Osteocyte (in vitro differentiated cells): ENCODE measurements at regions not wholly inside any gene's neighbourhood (a gene's known extent, or its start where the extent isn't known, plus 50 kb on each side); places are given as distances from the start of the nearest gene placed in this dataset.

Experiments used
- DNase-seq: peaks from one replicate; pipeline ENCODE4 v3.0.0; 2021; ENCODE audit warnings: mixed read lengths; ENCODE audit not compliant: unreplicated experiment; ENCODE audit errors: extremely low spot score
- H3K27ac Mint-ChIP-seq: one replicate; pipeline ENCODE4 v1.8.0; 2021; ENCODE audit warnings: mild to moderate bottlenecking, mixed read lengths; ENCODE audit not compliant: unreplicated experiment
- H3K27me3 Mint-ChIP-seq: one replicate; pipeline ENCODE4 v1.8.0; 2021; ENCODE audit warnings: mixed read lengths; ENCODE audit not compliant: unreplicated experiment
- H3K36me3 Mint-ChIP-seq: one replicate; pipeline ENCODE4 v1.8.0; 2021; ENCODE audit warnings: mixed read lengths; ENCODE audit not compliant: unreplicated experiment
- H3K4me1 Mint-ChIP-seq: one replicate; pipeline ENCODE4 v1.8.0; 2021; ENCODE audit warnings: mixed read lengths; ENCODE audit not compliant: unreplicated experiment
- H3K4me3 Mint-ChIP-seq: one replicate; pipeline ENCODE4 v1.8.0; 2021; ENCODE audit warnings: mild to moderate bottlenecking, moderate library complexity, mixed read lengths; ENCODE audit not compliant: unreplicated experiment
- H3K9me3 Mint-ChIP-seq: one replicate; pipeline ENCODE4 v1.8.0; 2021; ENCODE audit warnings: mixed read lengths; ENCODE audit not compliant: unreplicated experiment
- CTCF ChIP-seq: fragments of 200-600 bp; sonication (generic); IDR thresholded peaks from 2 replicates; pipeline ENCODE4 v1.5.0; 2021; ENCODE audit warnings: antibody characterized with exemption, mild to moderate bottlenecking, moderate library complexity

- Mint-ChIP-seq H3K27me3 (peaks cover 49% of the 10 kb centered on the region), H3K27ac (no peak overlapping the region), H3K4me3 (no peak overlapping the region), H3K9me3 (no peaks in the 10 kb centered on the region), H3K36me3 (no peaks in the 10 kb centered on the region), H3K4me1 (peaks cover 20% of the 10 kb centered on the region)
- no peak for DNase-seq
- no peak for TF ChIP-seq CTCF
Measured at GRCh38 chr3:194775731-194776130, 90.0 kb downstream of the FAM43A start.

GRCh38 chr3:194777729-194778128 is 92.0 kb downstream of the FAM43A start:
- peaks cover 23% of the 10 kb centered on the region for H3K4me1 Mint-ChIP-seq
- no peak overlapping the region for H3K27ac Mint-ChIP-seq
- no peak for TF ChIP-seq CTCF
- no peak for DNase-seq
- H3K27me3 Mint-ChIP-seq = peaks cover 40% of the 10 kb centered on the region
- no peaks in the 10 kb centered on the region for H3K36me3 Mint-ChIP-seq
- no peaks in the 10 kb centered on the region for H3K9me3 Mint-ChIP-seq
- H3K4me3 Mint-ChIP-seq = no peak overlapping the region

GRCh38 chr3:194779729-194780224 is 94.1 kb downstream of the FAM43A start:
- DNase-seq = peak; percentile 60
- Mint-ChIP-seq H3K4me3 (no peak overlapping the region), H3K27ac (no peak overlapping the region), H3K4me1 (peaks cover 27% of the 10 kb centered on the region), H3K27me3 (peaks cover 29% of the 10 kb centered on the region), H3K36me3 (no peaks in the 10 kb centered on the region), H3K9me3 (no peaks in the 10 kb centered on the region)
- no peak for TF ChIP-seq CTCF

- no peak for DNase-seq
- H3K9me3 Mint-ChIP-seq = no peaks in the 10 kb centered on the region
- H3K4me1 Mint-ChIP-seq = peaks cover 27% of the 10 kb centered on the region
- H3K27ac Mint-ChIP-seq = no peak overlapping the region
- no peaks in the 10 kb centered on the region for H3K36me3 Mint-ChIP-seq
- no peak for TF ChIP-seq CTCF
- no peak overlapping the region for H3K4me3 Mint-ChIP-seq
- H3K27me3 Mint-ChIP-seq = peaks cover 22% of the 10 kb centered on the region
Measured at GRCh38 chr3:194780706-194781105, 95.0 kb downstream of the FAM43A start.

GRCh38 chr3:194781617-194782016 is 95.9 kb downstream of the FAM43A start:
- Mint-ChIP-seq H3K36me3 (no peaks in the 10 kb centered on the region), H3K9me3 (no peaks in the 10 kb centered on the region), H3K27me3 (peaks cover 16% of the 10 kb centered on the region), H3K27ac (no peak overlapping the region), H3K4me1 (peaks cover 27% of the 10 kb centered on the region), H3K4me3 (no peak overlapping the region)
- no peak for TF ChIP-seq CTCF
- no peak for DNase-seq
